Tibial artery (tissue), 4 donors: ENCODE measurements at regions not wholly inside any gene's neighbourhood (a gene's known extent, or its start where the extent isn't known, plus 50 kb on each side); places are given as distances from the start of the nearest gene placed in this dataset.

ENCODE experiments used
- DNase-seq, 2 donors: peaks; one replicate each; pipeline ENCODE4 v3.0.0-alpha.2; 2019
- H3K27ac ChIP-seq, 2 donors: fragments of 200-600 bp; sonication (generic) in 1 of 2; 1 replicate in 1 of 2; 2 replicates in 1 of 2; pipeline ENCODE4 v1.5.1; 2018 to 2019; ENCODE audit warnings: mild to moderate bottlenecking in 1 of 2
- H3K27me3 ChIP-seq, 2 donors: fragments of 200-600 bp; sonication (generic) in 1 of 2; one replicate each; pipeline versions ENCODE4 v1.5.1 to v1.6.0; 2016 to 2019
- H3K36me3 ChIP-seq, 3 donors: fragments of 200-600 bp; sonication (generic) in 2 of 3; one replicate each; pipeline ENCODE4 v1.5.1; 2016 to 2019; ENCODE audit warnings: mild to moderate bottlenecking in 2 of 3
- H3K4me1 ChIP-seq, 4 donors: fragments of 200-600 bp; sonication (generic) in 2 of 4; 1 replicate in 3 of 4; 2 replicates in 1 of 4; pipeline ENCODE4 v1.5.1; 2016 to 2019
- H3K4me3 ChIP-seq, 2 donors: fragments of 200-600 bp; sonication (generic) in 1 of 2; 1 replicate in 1 of 2; 2 replicates in 1 of 2; pipeline ENCODE4 v1.5.1; 2018 to 2019; ENCODE audit warnings: mild to moderate bottlenecking in 2 of 2
- H3K9me3 ChIP-seq, 3 donors: fragments of 200-600 bp; sonication (generic) in 1 of 3; one replicate each; pipeline ENCODE4 v1.5.1; 2016 to 2019
- intact Hi-C: fragments of 100-400 bp; cut with DNase I; formaldehyde crosslinking; loops from one replicate; pipeline ENCODE4 v1.15.0; 2023; ENCODE audit warnings: low total_unique reads
- TF ChIP-seq, protein P1 (sequence below), 2 experiments: fragments of 200-600 bp in 1 of 2; fragments of 450-650 bp in 1 of 2; IDR thresholded peaks; one replicate each; pipeline ENCODE4 v1.5.1; 2017 to 2019; ENCODE audit warnings: antibody characterized with exemption in 2 of 2, mild to moderate bottlenecking in 1 of 2, moderate library complexity in 1 of 2

DNA sequence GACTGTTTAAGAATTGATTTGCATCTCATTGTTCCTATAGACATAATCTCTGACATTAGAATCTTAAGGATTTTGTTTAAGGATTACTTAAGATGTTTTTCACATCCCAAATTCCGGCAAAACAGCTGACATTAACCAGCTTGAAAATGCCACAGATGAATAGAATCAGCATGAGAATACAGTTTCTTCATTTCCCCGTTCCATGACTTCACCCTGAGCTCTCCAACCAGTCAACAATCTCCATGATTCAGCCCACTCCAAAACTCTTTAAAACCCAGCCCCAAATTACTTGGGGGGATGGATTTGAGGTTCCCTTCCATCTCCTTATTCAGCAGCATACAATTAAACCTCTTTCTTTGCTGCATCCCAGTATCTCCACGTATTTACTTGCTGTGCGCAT, 201.0 kb downstream of the LYPLAL1 start:
- Histone ChIP-seq H3K27ac (no peak overlapping the region), H3K4me1 (no peaks in the 10 kb centered on the region), H3K36me3 (no peaks in the 10 kb centered on the region), H3K4me3 (no peak overlapping the region), H3K9me3 (no peaks in the 10 kb centered on the region), H3K27me3 (no peaks in the 10 kb centered on the region)
- intact Hi-C loops: no loop called here
- DNase-seq: no peak
- TF ChIP-seq, protein P1, sequence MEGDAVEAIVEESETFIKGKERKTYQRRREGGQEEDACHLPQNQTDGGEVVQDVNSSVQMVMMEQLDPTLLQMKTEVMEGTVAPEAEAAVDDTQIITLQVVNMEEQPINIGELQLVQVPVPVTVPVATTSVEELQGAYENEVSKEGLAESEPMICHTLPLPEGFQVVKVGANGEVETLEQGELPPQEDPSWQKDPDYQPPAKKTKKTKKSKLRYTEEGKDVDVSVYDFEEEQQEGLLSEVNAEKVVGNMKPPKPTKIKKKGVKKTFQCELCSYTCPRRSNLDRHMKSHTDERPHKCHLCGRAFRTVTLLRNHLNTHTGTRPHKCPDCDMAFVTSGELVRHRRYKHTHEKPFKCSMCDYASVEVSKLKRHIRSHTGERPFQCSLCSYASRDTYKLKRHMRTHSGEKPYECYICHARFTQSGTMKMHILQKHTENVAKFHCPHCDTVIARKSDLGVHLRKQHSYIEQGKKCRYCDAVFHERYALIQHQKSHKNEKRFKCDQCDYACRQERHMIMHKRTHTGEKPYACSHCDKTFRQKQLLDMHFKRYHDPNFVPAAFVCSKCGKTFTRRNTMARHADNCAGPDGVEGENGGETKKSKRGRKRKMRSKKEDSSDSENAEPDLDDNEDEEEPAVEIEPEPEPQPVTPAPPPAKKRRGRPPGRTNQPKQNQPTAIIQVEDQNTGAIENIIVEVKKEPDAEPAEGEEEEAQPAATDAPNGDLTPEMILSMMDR (IDR thresholded peaks at IDR 0.05): no peak

DNA sequence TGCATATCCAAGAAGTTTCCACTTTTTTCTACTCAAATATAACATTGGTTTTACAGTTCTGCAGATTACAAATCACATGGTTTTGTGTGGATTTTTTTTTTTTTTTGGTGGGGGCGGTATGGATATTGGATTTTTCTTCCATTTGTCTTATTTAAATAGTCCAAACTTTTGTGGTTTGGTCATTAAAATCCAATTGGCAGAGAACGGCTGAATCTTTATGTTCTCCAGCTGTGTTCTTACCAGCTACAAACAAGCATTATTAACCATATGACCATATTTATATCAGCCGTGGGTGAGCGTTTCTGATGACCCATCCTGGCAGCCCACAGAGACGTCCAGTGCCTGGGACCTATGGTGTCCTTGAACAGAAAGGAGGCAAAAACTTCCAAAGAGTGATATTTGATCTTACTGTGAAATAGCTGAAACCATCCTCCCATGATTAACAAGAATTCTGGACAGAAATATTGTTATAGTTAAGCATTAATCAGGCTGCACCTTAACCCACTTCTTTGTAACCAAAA, 200.4 kb downstream of the LYPLAL1 start:
- Histone ChIP-seq H3K27me3 (no peaks in the 10 kb centered on the region), H3K36me3 (no peaks in the 10 kb centered on the region), H3K27ac (no peak overlapping the region), H3K4me1 (no peaks in the 10 kb centered on the region), H3K4me3 (no peak overlapping the region), H3K9me3 (no peaks in the 10 kb centered on the region)
- TF ChIP-seq, protein P1 (IDR thresholded peaks at IDR 0.05): no peak
- DNase-seq: no peak
- intact Hi-C loops: no loop called here

DNA sequence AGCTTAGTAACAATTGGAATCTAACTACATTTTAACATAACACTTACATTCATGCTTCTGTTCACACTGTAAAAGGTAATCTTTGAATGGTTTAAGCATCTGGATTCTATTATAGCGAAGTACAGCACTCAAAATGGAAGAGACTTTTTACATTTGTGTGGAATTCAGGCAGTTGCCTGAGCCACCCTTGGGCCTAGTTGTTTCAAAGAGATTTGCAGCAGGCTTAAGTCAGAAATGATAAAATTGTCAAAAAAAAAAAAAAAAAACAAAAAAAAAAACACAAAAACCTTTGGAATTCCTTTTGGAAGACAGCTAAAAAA, 199.9 kb downstream of the LYPLAL1 start:
- no peaks in the 10 kb centered on the region for H3K9me3 ChIP-seq
- H3K27me3 ChIP-seq: no peaks in the 10 kb centered on the region
- no peaks in the 10 kb centered on the region for H3K36me3 ChIP-seq
- H3K4me3 ChIP-seq: no peak overlapping the region
- H3K4me1 ChIP-seq: no peaks in the 10 kb centered on the region
- H3K27ac ChIP-seq: no peak overlapping the region
- intact Hi-C loops: no loop called here
- TF ChIP-seq, protein P1 (IDR thresholded peaks at IDR 0.05): no peak
- DNase-seq: no peak

DNA sequence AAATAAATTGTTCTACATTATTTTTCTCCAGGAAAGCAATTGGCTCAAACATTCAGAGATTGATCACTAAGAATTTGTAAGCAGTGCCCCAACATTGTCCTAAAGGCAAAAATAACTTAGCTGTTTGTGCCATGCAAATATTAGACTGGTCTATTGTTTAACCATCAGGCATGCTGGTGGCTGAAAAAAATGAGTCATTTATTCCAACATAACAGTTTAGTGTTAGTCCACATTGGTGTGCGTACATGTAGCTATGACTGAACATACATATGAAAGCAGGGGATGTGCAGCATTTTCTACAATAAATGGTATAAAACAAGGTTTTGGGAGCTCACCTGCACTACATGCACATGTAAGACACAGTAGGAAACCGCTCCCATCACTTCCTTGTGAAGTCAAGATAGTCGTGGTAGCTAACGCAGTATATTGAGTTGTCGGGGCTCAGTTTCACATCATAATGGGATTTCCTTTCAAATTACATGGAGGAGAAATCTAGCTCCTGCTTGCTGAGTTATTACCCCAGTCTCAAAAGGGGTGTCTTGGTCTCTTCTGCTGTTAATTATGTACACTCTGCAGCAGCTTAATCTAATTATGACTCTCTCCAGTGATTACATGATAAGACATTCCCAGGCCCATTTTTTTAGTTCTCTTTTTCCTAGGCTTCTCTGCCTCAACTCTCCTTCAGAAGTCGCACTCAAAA, 199.4 kb downstream of the LYPLAL1 start:
- intact Hi-C loops: no loop called here
- Histone ChIP-seq H3K4me1 (no peaks in the 10 kb centered on the region), H3K9me3 (no peaks in the 10 kb centered on the region), H3K27ac (no peak overlapping the region), H3K4me3 (no peak overlapping the region), H3K36me3 (no peaks in the 10 kb centered on the region), H3K27me3 (no peaks in the 10 kb centered on the region)
- DNase-seq: no peak
- TF ChIP-seq, protein P1 (IDR thresholded peaks at IDR 0.05): no peak

DNA sequence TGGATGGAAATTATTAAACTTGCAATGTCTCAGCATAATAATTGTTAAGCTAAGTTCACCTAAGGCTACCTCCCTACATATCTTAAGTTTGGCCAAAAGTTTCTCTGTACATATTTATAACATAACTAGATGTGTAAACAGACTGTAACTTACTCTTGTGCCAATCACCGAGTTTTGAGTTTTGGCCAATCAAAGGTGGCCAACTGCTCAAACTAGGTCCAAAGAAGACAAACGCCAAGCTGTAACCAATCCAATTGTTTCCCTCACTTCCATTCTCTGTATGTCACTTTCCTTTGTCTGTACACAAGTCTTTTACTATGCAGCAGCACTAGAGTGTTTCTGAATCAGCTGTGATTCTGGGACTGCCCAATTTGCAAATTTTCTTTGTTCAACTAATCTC, 197.8 kb downstream of the LYPLAL1 start:
- DNase-seq: no peak
- H3K4me1 ChIP-seq: no peaks in the 10 kb centered on the region
- no peaks in the 10 kb centered on the region for H3K9me3 ChIP-seq
- intact Hi-C loops: no loop called here
- H3K4me3 ChIP-seq: no peak overlapping the region
- no peaks in the 10 kb centered on the region for H3K36me3 ChIP-seq
- TF ChIP-seq, protein P1 (IDR thresholded peaks at IDR 0.05): no peak
- H3K27ac ChIP-seq: no peak overlapping the region
- no peaks in the 10 kb centered on the region for H3K27me3 ChIP-seq

DNA sequence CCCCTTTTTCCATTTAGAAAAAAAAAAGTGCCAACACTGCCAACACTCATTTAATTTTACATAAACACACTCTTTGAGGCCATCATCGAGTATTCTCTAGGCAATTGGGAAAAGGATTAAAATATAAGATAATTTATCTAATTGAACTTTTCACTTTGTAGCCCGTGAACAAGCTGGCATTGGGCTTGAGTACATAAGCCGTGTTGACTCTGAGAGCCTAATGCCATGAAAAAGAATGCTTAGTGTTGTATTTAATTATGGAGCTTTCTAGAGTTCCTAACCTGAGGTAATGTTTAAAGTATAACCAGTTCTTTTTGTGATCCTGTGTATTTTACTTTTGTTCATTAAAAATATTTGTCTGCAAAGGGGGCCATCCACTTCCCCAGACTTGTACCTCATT, 193.8 kb downstream of the LYPLAL1 start:
- H3K9me3 ChIP-seq: no peaks in the 10 kb centered on the region
- no peaks in the 10 kb centered on the region for H3K27me3 ChIP-seq
- no peaks in the 10 kb centered on the region for H3K36me3 ChIP-seq
- no peak for DNase-seq
- no peak overlapping the region for H3K4me3 ChIP-seq
- TF ChIP-seq, protein P1 (IDR thresholded peaks at IDR 0.05): no peak
- H3K27ac ChIP-seq: no peak overlapping the region
- no peaks in the 10 kb centered on the region for H3K4me1 ChIP-seq
- intact Hi-C loops: no loop called here
